Stimulated activated CD8-positive, alpha-beta memory T cell treated with anti-CD3 and anti-CD28 coated beads, Interleukin-15, amount 100 ng/mL, for 4 hours (primary cell): ENCODE measurements at regions not wholly inside any gene's neighbourhood (a gene's known extent, or its start where the extent isn't known, plus 50 kb on each side); places are given as distances from the start of the nearest gene placed in this dataset.

ENCODE experiments used
- DNase-seq, 2 donors: peaks; one replicate each; pipeline ENCODE4 v3.0.0-alpha.2; 2020; ENCODE audit warnings: low read depth in 2 of 2

DNA sequence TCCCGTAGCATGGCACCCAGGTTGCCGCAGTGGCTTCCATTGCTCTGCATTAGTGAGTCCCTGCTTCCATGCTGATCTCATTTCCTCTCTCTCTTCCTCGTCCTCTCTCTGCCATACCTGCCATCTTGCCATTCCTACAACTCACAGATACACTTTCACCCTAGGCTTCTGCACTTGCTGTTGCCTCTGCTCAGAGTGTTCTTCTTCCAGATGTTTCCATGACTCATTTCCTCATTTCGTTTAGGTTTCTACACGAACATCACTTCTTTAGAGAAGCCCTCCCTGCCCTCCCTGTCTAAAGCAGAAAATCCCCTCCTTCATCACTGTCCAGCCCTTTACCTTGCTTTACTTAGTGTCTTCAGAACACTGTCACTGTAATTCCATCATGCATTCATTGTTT lies 115.2 kb upstream of the WWC1 start:
- no peak for DNase-seq

GRCh38 chr5:168176941-168177340 lies 114.5 kb upstream of the WWC1 start:
- DNase-seq, result no peak

GRCh38 chr5:168177831-168178450 lies 113.5 kb upstream of the WWC1 start:
- DNase-seq, result no peak

DNA sequence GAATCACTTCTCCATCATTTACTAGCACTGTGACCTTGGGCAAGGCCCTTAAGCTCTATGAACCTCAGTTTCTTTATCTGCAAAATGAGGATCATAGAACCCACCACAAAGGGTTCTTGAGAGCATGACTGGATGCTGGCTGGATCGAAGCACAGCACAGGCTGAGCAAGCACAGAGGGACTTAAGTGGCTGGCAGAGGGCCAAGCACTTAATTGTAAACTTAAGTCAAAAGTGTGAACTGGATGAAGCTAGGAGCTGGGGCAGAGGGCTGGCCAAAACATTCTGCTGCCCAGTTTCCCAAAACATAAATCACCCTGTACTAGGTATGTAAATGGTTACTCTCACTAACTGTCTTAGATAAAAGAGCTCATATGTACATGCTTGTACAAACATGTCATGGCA lies 112.3 kb upstream of the WWC1 start:
- DNase-seq, result no peak

DNA sequence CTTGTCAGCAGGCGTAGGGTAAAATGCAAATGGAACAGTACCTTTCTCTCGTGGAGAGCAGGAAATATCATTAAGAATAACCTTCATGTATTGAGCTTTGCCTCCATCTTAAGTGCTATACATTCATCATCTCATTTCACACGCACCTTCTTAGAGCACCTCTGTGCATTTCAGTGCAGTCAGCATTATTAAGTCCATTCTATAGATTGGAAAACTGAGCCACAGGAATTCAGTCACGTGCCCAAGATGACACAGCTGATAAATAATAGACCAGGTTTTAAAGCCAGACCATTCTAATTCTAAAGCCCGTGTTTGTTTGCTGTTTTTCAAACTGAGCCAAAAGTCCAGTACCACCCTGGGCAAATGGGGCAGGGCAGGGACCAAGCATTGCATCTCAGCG lies 109.2 kb upstream of the WWC1 start:
- no peak for DNase-seq

- no peak for DNase-seq
Measured at GRCh38 chr5:168184103-168184502, 107.3 kb upstream of the WWC1 start.

- DNase-seq, result no peak
Measured at GRCh38 chr5:168186289-168187074, 105.0 kb upstream of the WWC1 start.

DNA sequence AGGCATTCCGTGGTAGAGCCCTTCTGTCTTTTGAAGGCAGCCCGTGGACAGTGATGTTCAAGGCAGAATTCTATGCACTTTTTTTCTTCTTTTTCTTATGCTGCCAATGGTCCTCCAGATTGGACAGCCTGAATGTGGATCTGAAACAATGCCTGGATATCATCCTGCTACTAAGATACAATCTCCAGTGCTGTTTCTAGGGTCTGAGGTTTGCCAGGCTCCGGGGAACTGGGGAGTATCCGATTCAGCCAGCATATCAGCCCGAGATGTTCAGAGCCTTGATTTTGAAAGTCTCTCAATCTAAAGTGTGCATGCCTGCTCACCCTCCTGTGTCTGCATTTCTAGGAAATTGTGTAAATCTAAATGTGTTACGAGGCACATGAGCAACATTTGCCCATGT lies 103.8 kb upstream of the WWC1 start:
- DNase-seq, result no peak

- no peak for DNase-seq
Measured at GRCh38 chr5:168188182-168188581, 103.3 kb upstream of the WWC1 start.

GRCh38 chr5:168192120-168192519 lies 99.3 kb upstream of the WWC1 start:
- no peak for DNase-seq

DNA sequence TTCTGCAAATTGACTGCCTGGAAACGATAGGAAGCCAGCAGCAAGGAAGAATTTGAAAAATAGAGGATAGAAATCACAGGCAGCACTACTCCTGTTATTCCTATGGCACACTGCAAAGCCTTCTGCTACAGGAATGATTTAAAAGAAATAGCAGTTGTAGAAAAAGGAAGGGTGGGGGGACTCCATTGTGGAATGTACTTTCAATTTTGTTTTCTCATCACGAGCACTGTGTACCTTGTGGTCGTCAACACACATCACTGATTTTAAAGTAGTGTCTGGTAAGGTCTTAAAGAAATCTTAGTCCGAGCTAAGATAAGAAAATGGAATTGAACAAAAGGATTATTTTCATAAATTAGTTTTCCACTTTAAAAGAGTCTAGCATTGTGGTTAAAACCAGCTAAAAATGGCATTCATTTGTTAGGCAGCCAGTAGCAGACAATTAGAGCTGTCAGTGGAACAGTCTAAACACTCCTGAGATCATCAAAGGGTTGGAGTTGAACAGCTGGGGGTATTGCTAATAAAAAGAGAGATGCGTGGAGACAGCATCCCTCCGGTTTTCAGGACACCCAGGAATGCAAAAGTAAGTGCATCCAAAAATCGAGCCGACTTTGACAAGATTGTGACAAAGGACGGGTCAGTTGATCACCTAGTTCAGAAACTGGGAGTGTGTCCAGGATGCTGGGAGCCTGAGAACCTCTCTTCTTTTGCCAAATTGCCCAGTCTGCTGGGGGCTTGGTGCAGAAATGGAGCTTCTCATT lies 97.8 kb upstream of the WWC1 start:
- no peak for DNase-seq

GRCh38 chr5:168195110-168195509 lies 96.3 kb upstream of the WWC1 start:
- DNase-seq, result no peak

DNA sequence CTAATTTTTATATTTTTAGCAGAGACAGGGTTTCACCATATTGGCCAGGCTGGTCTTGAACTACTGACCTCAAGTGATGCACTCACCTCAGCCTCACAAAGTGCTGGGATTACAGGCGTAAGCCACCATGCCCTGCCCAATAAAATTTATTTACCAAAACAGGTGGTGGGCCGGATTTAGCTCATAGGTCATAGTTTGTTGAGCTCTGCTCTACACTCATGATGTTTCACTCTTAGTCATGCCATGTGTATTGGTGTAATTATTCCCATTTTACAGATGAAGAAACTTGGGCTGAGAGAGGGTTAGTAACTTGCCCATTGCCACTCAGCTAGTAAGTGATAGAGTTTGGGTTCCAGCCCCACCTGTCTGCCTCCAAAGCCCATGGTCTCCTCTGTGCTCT lies 93.1 kb upstream of the WWC1 start:
- DNase-seq, result no peak

- no peak for DNase-seq
Measured at GRCh38 chr5:168202996-168203395, 88.4 kb upstream of the WWC1 start.

DNA sequence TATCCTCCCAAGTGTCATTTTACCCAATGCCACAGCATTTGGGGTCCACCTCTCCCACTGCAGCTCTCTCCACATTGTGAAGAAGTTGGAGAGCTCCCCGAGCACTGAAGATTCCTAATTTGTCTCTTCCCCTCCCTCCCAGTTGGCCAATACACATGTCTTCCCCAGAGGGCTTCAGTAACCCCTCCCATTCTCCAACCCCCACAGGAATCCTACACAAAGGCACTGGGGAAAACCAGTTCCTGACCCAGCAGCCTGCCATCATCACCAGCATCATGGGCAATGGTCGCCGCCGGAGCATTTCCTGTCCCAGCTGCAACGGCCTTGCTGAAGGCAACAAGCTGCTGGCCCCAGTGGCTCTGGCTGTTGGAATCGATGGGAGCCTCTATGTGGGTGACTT lies 87.3 kb upstream of the WWC1 start:
- no peak for DNase-seq

DNA sequence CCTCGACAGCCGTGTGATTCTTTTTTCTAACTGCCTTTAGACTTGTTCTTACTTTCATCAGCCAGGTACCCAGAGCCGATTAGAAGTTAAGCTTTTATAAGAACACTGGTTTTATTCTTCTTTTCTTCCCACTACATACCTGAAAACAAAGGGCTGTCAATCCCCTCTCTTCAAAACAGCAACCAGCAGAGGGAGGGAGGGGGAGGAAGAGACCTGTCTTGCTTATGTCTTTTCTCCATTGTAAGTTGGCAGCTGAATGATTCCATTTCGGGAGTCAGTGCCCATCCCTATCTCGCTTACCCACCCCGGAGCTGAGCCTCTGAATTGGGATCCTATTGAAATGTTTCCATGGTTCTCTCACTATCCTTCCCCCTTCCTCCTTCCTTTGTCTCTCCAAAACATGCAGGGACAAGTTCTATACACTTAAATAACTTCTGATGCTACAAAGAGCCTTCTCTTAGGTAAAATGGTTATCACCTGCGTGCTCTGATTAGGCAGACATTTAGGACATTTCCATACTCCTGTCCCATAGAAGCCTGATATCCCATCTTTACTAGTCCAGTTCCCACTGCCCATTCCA lies 83.9 kb upstream of the WWC1 start:
- no peak for DNase-seq

- no peak for DNase-seq
Measured at GRCh38 chr5:168209244-168209995, 82.0 kb upstream of the WWC1 start.

DNA sequence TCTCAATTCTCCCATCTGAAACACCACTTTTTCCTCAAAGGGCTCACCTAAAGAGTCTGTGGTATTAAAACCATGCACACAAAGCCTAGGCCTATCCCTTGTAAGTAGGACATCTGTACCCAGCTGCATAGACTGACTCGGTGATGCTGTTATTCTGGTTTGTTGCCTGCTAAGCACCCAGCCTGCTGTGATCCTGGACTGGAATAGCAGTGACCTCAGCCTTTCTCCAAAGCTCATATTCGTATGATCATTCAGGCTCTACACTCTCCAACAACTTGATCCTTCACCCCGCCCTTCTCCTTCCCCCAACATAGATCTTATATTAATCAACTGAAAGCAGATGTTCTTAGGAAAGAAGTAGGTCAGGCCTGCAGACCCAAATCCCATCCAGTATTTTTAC lies 81.4 kb upstream of the WWC1 start:
- no peak for DNase-seq

GRCh38 chr5:168211245-168211644 lies 80.2 kb upstream of the WWC1 start:
- DNase-seq, result no peak

- no peak for DNase-seq
Measured at GRCh38 chr5:168211936-168212335, 79.5 kb upstream of the WWC1 start.

- DNase-seq, result no peak
Measured at GRCh38 chr5:168214071-168214470, 77.4 kb upstream of the WWC1 start.

DNA sequence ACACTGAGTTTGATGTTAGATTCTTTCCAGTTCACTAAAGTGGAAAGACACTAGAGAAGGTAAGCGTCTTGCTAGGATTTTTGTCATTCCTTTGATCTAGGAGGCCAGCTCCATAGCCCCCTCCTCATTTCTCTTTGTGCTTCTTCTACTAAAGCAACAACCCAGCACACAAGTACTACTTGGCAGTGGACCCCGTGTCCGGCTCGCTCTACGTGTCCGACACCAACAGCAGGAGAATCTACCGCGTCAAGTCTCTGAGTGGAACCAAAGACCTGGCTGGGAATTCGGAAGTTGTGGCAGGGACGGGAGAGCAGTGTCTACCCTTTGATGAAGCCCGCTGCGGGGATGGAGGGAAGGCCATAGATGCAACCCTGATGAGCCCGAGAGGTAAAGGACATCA lies 76.6 kb upstream of the WWC1 start:
- no peak for DNase-seq
